GM12875 (cell line): ENCODE measurements at regions not wholly inside any gene's neighbourhood (a gene's known extent, or its start where the extent isn't known, plus 50 kb on each side); places are given as distances from the start of the nearest gene placed in this dataset.

Experiments
- H3K4me3 ChIP-seq: one replicate; pipeline ENCODE4 v1.5.1; 2011; ENCODE audit warnings: low read depth, low read length, control low read depth
- TF ChIP-seq, protein P1 (sequence below): IDR thresholded peaks from 2 replicates; pipeline ENCODE4 v1.5.1; 2011; ENCODE audit warnings: low read depth, mild to moderate bottlenecking, control low read depth, inconsistent platforms, low read length, moderate library complexity, borderline replicate concordance; ENCODE audit not compliant: insufficient read depth

- TF ChIP-seq, protein P1, sequence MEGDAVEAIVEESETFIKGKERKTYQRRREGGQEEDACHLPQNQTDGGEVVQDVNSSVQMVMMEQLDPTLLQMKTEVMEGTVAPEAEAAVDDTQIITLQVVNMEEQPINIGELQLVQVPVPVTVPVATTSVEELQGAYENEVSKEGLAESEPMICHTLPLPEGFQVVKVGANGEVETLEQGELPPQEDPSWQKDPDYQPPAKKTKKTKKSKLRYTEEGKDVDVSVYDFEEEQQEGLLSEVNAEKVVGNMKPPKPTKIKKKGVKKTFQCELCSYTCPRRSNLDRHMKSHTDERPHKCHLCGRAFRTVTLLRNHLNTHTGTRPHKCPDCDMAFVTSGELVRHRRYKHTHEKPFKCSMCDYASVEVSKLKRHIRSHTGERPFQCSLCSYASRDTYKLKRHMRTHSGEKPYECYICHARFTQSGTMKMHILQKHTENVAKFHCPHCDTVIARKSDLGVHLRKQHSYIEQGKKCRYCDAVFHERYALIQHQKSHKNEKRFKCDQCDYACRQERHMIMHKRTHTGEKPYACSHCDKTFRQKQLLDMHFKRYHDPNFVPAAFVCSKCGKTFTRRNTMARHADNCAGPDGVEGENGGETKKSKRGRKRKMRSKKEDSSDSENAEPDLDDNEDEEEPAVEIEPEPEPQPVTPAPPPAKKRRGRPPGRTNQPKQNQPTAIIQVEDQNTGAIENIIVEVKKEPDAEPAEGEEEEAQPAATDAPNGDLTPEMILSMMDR, result no peak
- no peak overlapping the region for H3K4me3 ChIP-seq
These were observed 844.3 kb downstream of the SI start for GRCh38 chr3:164233951-164234350.

DNA sequence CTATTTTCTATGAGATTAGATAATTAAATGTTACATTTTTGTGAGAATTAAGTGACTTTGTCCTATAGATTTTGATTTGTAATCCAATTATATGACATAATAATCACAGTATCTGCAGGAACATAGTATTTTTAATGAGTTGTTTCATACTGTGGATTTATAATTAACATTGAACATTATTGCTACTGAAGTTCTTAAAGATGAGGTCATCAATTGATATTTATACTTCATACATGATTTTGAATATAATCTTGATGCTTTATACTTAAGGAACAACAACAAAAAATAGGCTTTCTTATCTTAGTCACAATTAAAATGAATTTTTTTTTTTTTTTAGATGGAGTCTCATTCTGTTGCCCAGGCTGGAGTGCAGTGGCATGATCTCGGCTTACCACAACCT, 846.6 kb downstream of the SI start:
- H3K4me3 ChIP-seq, result no peak overlapping the region
- TF ChIP-seq, protein P1, result no peak

DNA sequence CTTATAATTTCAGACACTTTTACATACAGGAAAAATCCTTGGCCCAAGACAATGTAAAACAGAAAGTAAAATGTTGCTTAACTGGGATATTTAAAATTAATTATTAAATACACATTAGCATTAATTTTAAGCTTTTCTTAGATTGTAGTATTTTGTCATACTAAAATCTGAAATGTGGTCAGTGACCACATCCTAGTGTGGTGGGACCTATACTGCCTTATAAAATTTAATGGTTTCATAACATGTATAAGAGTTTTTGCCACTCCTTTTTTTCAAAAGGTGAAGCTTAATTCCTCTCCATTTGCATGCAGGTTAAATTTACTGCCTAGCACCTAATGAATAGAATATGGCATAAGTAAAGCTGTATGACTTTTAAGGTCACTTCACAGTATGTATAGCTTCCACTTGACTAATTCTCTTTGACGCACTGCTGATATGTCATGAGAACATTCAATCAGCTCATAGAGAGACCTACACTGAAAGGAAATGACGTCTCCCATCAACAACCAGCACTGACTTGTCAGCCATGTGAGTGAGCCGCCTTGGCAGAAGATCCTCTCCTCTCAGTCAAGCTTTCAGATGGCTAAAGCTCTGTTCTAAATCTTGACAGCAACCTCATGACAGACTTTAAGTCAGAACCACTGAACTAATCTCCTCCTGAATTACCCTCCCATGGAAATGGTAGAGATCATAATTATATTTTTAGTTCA, 847.8 kb downstream of the SI start:
- TF ChIP-seq, protein P1, result no peak
- no peak overlapping the region for H3K4me3 ChIP-seq

GRCh38 chr3:164224126-164224525, 854.2 kb downstream of the SI start:
- no peak overlapping the region for H3K4me3 ChIP-seq
- TF ChIP-seq, protein P1, result no peak

DNA sequence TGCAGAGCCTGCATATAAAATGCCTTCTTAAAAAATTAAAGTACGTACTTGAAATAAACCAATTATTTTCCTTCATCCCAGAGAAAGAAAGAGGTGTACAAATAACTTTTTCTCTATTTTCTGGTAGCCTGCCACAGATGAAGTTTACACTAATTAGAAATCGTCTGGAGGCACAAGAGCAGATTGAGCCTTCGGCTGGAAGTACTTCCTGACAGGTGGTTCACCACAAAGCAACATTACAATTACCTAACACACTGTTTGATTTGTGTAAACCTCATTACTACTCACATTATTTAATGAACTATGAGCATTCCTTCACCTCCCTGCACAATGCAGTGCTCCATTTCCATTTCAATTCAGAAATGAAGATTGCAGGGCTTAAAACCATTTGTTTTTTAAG, 856.1 kb downstream of the SI start:
- no peak overlapping the region for H3K4me3 ChIP-seq

DNA sequence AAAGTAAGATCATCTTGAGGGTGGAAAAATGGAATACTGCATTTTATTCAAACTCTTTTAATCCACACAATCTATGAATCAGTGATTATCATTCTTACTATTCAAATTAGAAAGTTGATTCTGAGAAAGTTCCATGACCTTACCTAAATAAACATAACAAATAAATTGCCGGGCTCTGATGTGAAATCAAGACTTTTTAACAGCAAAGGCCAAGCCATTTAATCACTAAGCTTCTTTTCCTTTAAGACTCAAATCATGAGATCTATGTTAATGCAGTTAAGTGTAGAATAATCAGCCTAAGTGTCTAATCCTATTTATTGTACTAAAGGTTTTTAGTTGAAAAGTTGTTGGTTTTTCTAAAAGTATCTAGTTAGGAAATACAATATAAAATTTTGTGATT, 857.0 kb downstream of the SI start:
- no peak overlapping the region for H3K4me3 ChIP-seq
- TF ChIP-seq, protein P1, result no peak

More for the DNA sequence above, 856.1 kb downstream of the SI start:
- TF ChIP-seq, protein P1, result no peak

DNA sequence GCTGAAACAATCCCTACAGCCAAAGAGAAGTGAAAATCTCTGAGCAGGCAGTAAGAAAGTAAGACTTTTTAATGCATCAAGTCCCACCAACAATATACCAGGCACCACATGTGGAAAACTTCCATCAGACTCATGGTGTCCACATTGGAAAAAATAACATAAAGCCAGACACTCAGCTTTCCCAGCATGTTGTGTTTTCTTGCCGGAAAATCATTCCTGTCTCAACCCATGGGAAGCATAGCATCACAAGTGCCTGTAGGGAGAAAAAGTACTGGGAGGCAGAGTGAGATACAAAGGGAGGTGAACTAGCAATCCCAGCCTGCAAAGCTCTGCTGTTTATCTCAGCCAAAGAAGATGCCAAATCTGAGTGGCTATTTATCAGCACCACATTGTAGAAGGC, 868.9 kb downstream of the SI start:
- H3K4me3 ChIP-seq, result no peak overlapping the region
- TF ChIP-seq, protein P1, result no peak
